GM13977 (cell line): ENCODE measurements at regions not wholly inside any gene's neighbourhood (a gene's known extent, or its start where the extent isn't known, plus 50 kb on each side); places are given as distances from the start of the nearest gene placed in this dataset.

ENCODE experiments used
- DNase-seq: peaks from one replicate; pipeline ENCODE4 v3.0.0; 2012; ENCODE audit warnings: low spot score
- CTCF ChIP-seq: IDR thresholded peaks from 2 replicates; pipeline ENCODE4 v1.5.1; 2012; ENCODE audit warnings: mild to moderate bottlenecking, control low read depth; ENCODE audit not compliant: insufficient read depth; ENCODE audit errors: extremely low read depth, missing control alignments
- in situ Hi-C: fragments of 300-500 bp; cut with MboI; formaldehyde crosslinking; loops from one replicate; pipeline ENCODE4 v1.12.0; 2022; ENCODE audit warnings: low sequenced_read_pairs, low pct_unique_long_range_greater_than_20kb, mixed read lengths, inconsistent platforms; ENCODE audit not compliant: unreplicated experiment

DNA sequence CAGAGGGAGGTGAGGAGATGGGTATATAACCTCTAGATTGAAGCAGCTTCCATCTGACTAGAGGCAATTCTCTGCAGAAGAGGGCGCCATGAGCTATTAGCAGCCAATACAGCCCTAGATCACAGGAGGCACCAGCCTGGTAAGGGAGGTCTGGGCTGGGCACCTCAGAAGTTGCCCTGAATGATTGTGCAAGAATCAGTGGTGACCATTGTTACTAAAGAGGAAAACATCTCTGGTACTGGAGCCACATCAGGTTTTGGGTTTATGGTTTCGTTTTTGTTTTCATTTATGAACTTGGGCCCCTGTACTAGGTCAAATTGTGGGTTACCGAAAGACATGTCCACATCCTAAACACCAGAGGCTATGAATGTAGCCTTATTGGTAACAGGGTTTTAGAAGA, 342.0 kb downstream of the MLLT3 start:
- in situ Hi-C loops, result no loop called here
- no peak for DNase-seq
- TF ChIP-seq CTCF, result peak; percentile 5

DNA sequence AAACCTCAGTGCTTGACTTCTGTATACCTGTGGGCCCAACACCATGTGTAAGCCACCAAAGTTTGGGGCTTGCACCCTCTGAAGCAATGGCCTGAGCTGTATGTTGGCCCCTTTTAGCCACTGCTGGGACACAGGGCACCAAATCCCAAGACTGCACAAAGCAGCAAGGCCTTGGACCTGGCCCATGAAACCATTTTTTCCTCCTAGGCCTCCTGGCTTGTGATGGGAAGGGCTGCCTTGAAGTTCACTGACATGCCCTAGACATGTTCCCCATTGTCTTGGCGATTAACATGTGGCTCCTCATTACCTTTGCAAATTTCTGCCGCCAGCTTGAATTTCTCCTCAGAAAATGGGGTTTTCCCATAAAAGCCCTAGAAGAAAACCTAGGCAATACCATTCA, 345.5 kb downstream of the MLLT3 start:
- no peak for TF ChIP-seq CTCF
- in situ Hi-C loops, result no loop called here

DNA sequence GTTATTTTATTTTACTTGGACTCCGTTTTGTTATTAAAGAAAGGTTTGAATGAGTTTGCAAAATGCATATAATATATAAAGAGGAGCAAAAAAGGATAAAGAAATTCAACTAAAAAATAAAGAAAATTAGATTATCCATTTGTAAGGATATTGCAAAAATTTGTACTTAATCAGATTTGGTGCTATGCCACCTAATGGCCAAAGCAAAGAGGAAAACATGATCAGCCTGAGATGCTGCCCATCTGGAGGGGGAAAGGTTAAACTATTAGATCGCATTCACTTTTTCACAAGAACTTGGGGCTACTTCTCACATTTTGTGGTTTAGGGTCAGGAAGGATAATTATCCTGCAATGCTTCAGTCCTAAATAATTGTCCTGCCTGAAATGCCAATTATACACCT, 350.6 kb downstream of the MLLT3 start:
- no peak for DNase-seq
- in situ Hi-C loops, result no loop called here
- TF ChIP-seq CTCF, result peak; percentile 4

More for the DNA sequence above, 345.5 kb downstream of the MLLT3 start:
- DNase-seq, result no peak

DNA sequence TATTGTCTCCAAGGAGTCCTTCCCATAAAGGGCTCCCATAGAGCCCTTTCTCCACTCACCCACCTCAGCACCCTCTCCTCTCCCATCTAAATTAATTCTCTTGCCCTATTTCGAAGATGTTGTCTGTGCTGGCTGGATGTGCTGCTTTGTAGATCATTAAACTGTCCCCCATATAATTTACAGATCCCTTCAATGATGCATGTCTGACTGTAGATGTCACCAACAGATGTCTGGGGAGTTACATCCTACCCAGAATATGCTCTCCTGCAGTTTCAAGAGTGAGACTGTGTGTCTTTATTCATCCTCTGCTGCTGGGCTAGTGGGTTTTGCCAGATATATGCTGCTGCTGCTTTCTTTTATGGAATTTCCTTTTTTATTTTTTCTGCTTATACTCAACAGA, 351.2 kb downstream of the MLLT3 start:
- TF ChIP-seq CTCF, result no peak
- in situ Hi-C loops, result no loop called here
- DNase-seq, result no peak

DNA sequence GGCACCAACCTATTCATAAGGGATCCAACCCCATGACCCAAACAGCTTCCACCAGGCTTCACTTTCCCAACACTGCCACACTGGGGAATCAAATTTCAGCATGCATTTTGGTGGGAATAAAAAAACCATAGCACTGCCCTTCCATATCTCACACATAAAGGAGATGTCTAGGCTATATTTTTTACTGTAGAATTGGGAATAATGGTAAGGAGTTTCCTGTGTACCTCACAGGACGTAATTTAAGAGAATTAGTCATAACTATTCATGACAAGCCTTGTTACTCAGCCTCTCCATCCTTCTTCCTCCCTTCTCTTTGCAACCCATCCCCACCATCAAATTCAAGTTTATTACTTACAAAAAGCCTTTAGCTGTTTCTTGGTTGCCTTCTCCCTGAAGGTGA, 352.1 kb downstream of the MLLT3 start:
- no peak for TF ChIP-seq CTCF
- DNase-seq, result no peak
- in situ Hi-C loops, result no loop called here

GRCh38 chr9:20269620-20270019, 352.7 kb downstream of the MLLT3 start:
- no peak for TF ChIP-seq CTCF
- in situ Hi-C loops, result no loop called here

DNA sequence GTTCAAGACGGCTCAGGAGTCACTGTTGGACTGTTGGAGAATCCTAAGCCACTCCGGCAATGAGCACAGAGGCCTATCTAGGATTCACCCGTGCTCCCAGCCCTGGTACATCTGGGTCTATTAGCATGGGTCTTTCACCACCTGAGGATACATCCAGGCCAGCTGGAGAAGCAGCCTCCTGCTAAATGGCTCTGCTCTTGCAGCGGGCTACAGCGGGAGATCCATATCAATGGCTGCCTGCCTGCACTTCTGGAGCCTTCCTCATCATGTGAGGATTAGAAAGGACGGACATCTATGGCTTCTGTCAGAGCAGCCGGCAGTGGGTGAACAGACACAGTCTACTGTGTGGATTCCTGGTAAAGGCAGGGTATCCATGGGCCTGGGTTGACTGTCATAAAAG, 357.4 kb downstream of the MLLT3 start:
- in situ Hi-C loops, result no loop called here
- TF ChIP-seq CTCF, result no peak
- no peak for DNase-seq

More at GRCh38 chr9:20269620-20270019, 352.7 kb downstream of the MLLT3 start:
- no peak for DNase-seq
